Heart left ventricle (tissue), 13 donors: ENCODE measurements at regions not wholly inside any gene's neighbourhood (a gene's known extent, or its start where the extent isn't known, plus 50 kb on each side); places are given as distances from the start of the nearest gene placed in this dataset.

Experiments
- POLR2A ChIP-seq, 2 donors: fragments of 450-650 bp; IDR thresholded peaks; one replicate each; pipeline ENCODE4 v1.6.1; 2017; ENCODE audit warnings: antibody characterized with exemption in 2 of 2, mild to moderate bottlenecking in 2 of 2, moderate library complexity in 2 of 2
- TF ChIP-seq, protein P1 (sequence below), 12 donors: fragments of 200-600 bp; sonication (generic) in 4 of 12; IDR thresholded peaks; one replicate each; pipeline versions ENCODE4 v1.5.0 to v1.8.0; 2018 to 2022; ENCODE audit warnings: antibody characterized with exemption in 12 of 12, mild to moderate bottlenecking in 5 of 12
- donor health status: ischemic (EF 13 %, LVEDD 7.1; RV severe dilation, severe dysfunction).
- donor health status: DM: no; HTN: yes; CAD: no.
- donor health status: DM: no; HTN: no; CAD: no.
- donor health status: ischemic (EF 25% LVEDD 6.9; RV normal size, moderate dysfunction).
- donor health status: ischemic (EF 25% LVEDD 5.7; RV mildly dilated, moderate dysfunction).
- donor health status: ischemic (EF 35%, LVEDD 5.7; RV mildly dilated, moderate dysfunction).
- donor health status: nonischemic (EF 11% LVEDD 7.7; RV severe dilation, severe dysfunction).
- donor health status: DM: yes; HTN: yes; CAD: no.
- donor health status: PGD.
- donor health status: ischemic (EF 29% LVEDD 5.4; RV normal size, mild dysfunction).
- donor health status: nonischemic (EF 23%, LVEDD 6.1; RV moderate dilation, normal function).

DNA sequence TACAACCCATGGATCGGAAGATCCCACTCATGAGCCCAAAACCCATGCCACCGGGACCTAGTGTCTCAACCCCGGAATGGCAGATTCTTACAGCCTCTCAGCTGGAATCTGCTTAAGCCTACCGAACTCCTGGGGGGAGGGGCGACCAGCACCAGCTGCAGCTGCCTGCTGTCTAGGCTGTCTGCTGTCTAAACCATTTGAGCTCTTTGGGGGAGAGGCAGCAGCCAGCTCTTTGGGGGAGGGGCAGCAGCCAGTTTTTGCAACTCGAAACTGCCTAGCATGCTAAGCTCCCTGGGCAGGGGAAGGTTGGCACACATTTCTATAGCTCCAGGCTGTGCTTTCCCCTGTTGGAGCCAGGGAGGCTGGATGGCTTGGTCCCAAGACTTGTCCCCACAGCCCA, 643.5 kb upstream of the AMELY start:
- no peak for TF ChIP-seq POLR2A (IDR thresholded peaks at IDR 0.05)
- TF ChIP-seq, protein P1, sequence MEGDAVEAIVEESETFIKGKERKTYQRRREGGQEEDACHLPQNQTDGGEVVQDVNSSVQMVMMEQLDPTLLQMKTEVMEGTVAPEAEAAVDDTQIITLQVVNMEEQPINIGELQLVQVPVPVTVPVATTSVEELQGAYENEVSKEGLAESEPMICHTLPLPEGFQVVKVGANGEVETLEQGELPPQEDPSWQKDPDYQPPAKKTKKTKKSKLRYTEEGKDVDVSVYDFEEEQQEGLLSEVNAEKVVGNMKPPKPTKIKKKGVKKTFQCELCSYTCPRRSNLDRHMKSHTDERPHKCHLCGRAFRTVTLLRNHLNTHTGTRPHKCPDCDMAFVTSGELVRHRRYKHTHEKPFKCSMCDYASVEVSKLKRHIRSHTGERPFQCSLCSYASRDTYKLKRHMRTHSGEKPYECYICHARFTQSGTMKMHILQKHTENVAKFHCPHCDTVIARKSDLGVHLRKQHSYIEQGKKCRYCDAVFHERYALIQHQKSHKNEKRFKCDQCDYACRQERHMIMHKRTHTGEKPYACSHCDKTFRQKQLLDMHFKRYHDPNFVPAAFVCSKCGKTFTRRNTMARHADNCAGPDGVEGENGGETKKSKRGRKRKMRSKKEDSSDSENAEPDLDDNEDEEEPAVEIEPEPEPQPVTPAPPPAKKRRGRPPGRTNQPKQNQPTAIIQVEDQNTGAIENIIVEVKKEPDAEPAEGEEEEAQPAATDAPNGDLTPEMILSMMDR (IDR thresholded peaks at IDR 0.05): no peak
